HG03354 (cell line): ENCODE measurements at regions not wholly inside any gene's neighbourhood (a gene's known extent, or its start where the extent isn't known, plus 50 kb on each side); places are given as distances from the start of the nearest gene placed in this dataset.

Experiments used
- ATAC-seq: cut with Tn5 transposase; IDR thresholded peaks from one replicate; pipeline ENCODE4 v1.9.1; 2021; ENCODE audit warnings: mild to moderate bottlenecking; ENCODE audit not compliant: unreplicated experiment, poor library complexity, severe bottlenecking

- no peak for ATAC-seq
Measured at GRCh38 chr20:41892031-41892430, 273.9 kb upstream of the CHD6 start.

- ATAC-seq: no peak
Measured at GRCh38 chr20:41889844-41890224, 271.7 kb upstream of the CHD6 start.

DNA sequence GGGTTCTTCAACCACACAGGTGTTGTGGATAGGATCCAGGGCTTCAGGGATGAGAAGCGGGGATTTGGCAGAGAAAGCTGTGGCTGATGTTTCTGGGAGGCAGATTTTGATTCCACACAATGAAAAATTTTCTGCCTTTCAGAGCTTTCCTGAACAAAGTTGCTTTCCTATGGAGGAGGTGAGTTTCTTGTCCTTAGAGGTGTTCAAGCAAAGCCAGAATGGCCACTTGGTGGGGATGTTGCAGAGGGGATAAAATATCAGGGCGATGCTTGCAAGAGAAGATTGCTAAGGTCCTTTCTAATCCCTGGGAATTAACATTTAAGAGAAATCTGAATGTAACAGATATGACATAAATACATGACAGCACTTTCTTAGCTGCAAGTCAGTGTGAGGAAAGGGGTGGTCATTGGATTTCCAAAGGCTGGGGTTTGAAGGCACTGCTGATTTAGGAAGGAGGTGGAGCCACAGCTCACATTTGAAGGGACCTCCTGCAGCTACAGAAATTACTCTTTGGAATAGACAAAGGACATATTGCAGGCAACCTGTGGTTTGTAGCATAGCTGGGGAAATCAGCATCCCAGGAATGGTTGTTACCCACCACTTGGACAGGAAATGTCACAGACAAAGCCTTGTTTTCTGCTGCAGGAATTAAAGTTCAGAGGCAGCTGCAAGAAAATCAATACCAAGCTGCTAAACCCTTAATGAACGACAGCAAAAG, 271.1 kb upstream of the CHD6 start:
- no peak for ATAC-seq

- ATAC-seq: no peak
Measured at GRCh38 chr20:41888434-41888833, 270.3 kb upstream of the CHD6 start.

DNA sequence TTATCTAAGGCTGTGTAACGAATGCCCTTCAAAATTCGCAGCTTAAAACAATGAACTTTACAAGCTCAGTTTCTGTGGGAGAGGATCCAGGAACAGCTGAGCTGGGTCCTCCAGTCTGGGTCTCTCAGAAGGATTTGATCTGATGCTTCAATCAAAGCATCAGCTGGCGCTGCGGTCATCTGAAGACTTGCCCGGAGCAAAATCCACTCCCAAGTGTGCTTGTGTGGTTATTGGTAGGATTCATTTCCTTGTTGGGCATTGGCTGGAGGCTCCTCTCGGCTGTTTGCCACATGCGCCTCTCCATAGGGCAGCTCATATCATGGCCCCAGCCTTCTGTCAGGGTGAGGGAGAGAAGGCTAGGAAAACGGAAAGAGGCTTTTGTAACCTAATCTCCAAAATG, 269.3 kb upstream of the CHD6 start:
- no peak for ATAC-seq

- no peak for ATAC-seq
Measured at GRCh38 chr20:41881466-41882046, 263.4 kb upstream of the CHD6 start.

DNA sequence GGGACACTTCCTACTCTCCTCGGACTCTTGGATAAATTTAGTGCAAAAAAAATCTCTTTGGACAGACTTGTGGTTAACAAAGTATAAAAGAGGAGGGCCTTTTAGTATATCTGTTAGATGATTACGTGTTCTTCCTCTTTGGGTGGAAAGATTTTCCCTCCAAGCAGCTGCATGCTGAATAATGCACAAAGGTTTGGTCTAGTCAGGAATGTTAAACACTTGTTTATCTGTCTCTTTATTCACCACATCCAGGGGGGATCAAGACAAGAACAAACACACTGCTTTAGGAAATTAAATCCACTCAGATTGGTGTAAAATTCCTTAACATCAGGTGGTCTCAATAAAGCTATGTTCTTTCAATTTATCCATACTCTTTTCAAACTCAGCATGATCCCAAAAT, 260.9 kb upstream of the CHD6 start:
- no peak for ATAC-seq

GRCh38 chr20:41877911-41878310, 259.7 kb upstream of the CHD6 start:
- ATAC-seq: no peak

GRCh38 chr20:41874658-41875057, 256.5 kb upstream of the CHD6 start:
- no peak for ATAC-seq

- ATAC-seq: no peak
Measured at GRCh38 chr20:41872930-41873329, 254.8 kb upstream of the CHD6 start.

- ATAC-seq: no peak
Measured at GRCh38 chr20:41870869-41871462, 252.8 kb upstream of the CHD6 start.

DNA sequence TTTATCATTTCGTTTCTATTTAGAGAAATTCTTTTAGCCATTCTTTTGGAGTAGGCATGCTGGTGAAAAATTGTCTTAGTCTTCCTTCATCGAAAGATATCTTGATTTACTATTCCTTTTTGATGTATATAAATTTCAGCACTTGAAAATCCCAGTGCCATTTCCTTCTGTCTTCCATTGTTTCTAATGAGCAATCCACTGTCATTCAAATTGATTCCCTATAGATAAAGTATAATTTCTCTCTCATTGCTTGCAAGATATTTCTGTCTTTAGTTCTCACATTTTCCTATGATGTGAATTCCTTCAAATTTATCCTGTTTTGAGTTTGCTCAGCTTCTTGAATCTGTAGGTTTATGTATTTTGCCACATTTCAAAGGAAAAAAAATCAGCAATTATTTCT, 251.1 kb upstream of the CHD6 start:
- no peak for ATAC-seq

GRCh38 chr20:41865938-41866337, 247.8 kb upstream of the CHD6 start:
- ATAC-seq: no peak

DNA sequence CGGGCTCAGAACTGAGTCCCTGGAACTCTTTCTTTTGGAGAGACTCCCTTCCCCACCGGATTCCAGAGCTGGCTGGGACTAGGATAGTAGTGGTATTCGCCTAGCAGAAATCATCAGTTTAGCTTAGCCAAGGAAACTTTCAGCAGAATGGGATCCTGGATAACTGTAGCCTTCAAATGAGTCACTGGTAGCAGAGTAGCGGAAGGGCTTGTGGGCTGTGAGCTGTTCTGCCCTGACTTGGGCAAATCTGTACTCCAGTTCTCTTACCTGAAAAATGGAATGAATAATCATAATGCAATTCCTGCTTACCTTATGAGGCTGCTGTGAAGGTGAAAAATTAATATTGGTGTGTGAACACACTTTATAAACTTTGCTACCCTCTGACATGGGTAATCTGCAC, 244.3 kb upstream of the CHD6 start:
- no peak for ATAC-seq

DNA sequence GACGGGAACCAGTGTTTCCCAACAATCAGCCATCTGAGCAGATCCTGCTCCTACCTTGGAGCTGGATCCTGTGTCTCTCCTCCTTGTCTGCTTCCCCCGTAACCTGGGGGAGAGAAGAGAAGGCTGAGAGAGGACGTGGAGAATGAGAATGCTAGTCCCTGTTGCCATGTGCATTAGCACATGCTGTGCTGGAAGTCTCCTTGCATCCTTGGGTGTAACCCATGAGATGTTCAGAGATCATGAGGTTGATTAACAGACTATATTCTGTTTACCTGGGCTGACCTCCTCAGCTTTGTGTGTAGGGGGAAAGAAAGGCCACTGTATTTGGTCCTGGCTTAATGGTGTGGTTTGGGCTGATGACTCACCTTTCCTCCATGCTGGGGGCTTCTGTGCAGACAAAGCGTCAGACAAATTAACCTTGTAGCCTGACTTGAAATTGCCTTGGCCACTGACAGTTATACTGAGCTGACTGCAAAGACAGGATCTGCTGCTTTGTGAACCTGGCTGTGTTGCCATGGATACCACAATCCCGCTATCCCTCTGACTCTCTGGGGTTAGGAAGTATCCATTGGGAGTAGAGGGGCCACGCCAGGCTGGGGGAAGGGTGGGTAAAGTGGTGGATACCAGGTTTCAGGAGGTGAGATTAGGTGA, 243.7 kb upstream of the CHD6 start:
- ATAC-seq: no peak

DNA sequence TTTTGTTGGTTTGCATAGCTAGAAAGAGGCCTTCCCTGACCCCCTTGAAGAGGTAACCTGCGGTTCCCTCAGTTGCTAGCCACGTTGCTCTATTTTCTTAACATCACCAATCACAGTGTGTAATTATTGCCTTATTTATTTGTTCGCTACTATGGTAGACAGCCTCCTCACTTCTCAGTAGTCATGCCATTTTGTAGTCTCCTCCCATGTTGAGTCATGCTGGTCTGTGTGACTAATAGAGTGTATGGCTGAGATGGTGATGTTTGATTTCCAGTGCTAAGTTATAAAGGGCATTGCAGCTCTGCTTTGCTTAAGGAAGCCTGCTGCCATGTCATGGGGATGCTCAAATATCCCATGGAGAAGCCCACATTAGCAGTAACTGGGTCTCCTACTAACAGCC, 236.6 kb upstream of the CHD6 start:
- ATAC-seq: no peak

GRCh38 chr20:41853806-41854205, 235.6 kb upstream of the CHD6 start:
- ATAC-seq: no peak

DNA sequence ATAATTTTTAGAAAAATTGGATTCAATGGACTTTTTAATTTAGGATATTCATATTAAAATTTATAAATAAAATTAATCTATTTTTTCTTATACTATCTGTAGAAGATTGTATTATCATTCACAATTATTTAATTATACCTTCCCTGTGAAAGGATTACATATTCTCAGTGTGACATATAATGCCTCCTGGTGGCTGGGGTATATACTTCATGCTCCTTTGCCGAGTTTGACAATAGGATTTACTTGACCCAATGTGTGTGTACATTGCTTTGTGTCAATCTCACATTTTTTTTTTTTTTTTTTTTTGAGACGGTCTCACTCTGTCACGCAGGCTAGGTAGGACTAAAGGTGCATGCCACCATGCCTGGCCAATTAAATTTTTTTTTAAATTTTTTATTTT, 230.0 kb upstream of the CHD6 start:
- ATAC-seq: no peak

GRCh38 chr20:41837669-41838224, 219.6 kb upstream of the CHD6 start:
- no peak for ATAC-seq

DNA sequence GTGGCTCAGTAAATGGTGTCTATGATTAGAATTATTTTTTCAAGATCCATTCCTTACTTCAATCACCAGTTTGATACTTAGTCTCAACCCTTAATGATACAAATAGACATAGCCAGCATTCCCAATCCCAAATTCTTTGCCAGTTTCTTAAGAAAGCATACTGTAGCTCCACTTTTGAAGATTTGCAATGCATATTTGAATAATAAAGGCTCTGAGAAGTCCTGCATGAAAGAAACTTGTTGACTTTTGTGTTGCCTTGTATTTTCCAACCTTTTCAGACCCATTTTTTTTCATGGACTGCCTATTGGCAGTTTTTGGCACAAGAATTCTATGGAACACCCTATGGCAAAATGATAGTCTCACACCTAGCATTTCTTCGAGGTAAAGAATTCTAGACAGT, 215.6 kb upstream of the CHD6 start:
- ATAC-seq: no peak

DNA sequence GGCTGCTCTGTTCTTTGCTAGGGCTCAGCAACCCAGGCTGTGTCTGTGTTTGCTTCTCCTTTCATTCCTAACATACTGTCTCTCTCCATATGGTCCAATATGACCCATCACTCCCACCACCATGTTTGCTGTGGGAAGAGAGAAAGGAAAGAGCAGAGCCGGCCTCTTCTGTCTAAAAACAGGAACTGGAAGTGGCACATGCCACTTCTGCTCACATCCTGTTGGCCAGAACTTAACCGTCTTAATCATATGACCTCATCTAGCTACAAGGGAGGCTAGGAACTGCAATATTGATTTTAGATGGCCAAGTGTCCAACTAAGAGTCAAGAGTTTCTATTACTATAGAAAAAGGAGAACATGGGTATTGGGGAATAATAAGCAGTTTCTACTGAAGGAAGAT, 212.5 kb upstream of the CHD6 start:
- no peak for ATAC-seq
